GM10248 (cell line): ENCODE measurements at regions not wholly inside any gene's neighbourhood (a gene's known extent, or its start where the extent isn't known, plus 50 kb on each side); places are given as distances from the start of the nearest gene placed in this dataset.

Source experiments
- CTCF ChIA-PET: fragments of 300-600 bp; sonication (Branson Sonifier 250); formaldehyde crosslinking; extraction: SDS; loops from one replicate; lab custom pipeline; 2021; ENCODE audit warnings: antibody characterized with exemption; lab: Yijun Ruan, JAX
- POLR2A ChIA-PET: fragments of 350-650 bp; sonication (Branson Sonifier 250); formaldehyde crosslinking; extraction: SDS; loops from one replicate; lab custom pipeline; 2020; ENCODE audit warnings: antibody characterized with exemption; lab: Yijun Ruan, JAX
- DNase-seq: peaks from one replicate; pipeline ENCODE4 v3.0.0; 2012; ENCODE audit errors: extremely low spot score
- CTCF ChIP-seq: IDR thresholded peaks from 2 replicates; pipeline ENCODE4 v1.5.1; 2012; ENCODE audit warnings: mild to moderate bottlenecking, low read depth; ENCODE audit errors: extremely low read depth, missing control alignments, control extremely low read depth

GRCh38 chr1:234917495-234918180, 211.0 kb downstream of the TOMM20 start:
- no peak for TF ChIP-seq CTCF
- CTCF ChIA-PET = no interaction called here
- POLR2A ChIA-PET = no interaction called here
- no peak for DNase-seq

- TF ChIP-seq CTCF = no peak
- ChIA-PET POLR2A (no interaction called here), CTCF (interaction anchor here (1.2 to 2.0 kb wide), 3 partner anchors 12 to 38 kb away, joined by 3 to 5 read pairs (median 4); no protein-coding TSS in a partner anchor)
- no peak for DNase-seq
These were observed 211.8 kb downstream of the TOMM20 start for GRCh38 chr1:234916840-234917239.

GRCh38 chr1:234915924-234916675, 212.5 kb downstream of the TOMM20 start:
- DNase-seq = no peak
- CTCF ChIA-PET = interaction anchor here (1.2 to 2.0 kb wide), 4 partner anchors 10 to 37 kb away, joined by 3 to 6 read pairs (median 4); no protein-coding TSS in a partner anchor
- POLR2A ChIA-PET = no interaction called here
- TF ChIP-seq CTCF = no peak

- no peak for DNase-seq
- no peak for TF ChIP-seq CTCF
- ChIA-PET CTCF (interaction anchor here (1.3 to 2.0 kb wide), 3 partner anchors 12 to 36 kb away, joined by 5 to 6 read pairs (median 5); no protein-coding TSS in a partner anchor), POLR2A (no interaction called here)
These were observed 213.9 kb downstream of the TOMM20 start for GRCh38 chr1:234914606-234915290.

- CTCF ChIA-PET = interaction anchor here (0.9 to 4.9 kb wide), 3 partner anchors 12 to 20 kb away, joined by 5 to 21 read pairs (median 5); no protein-coding TSS in a partner anchor
- no peak for DNase-seq
- POLR2A ChIA-PET = no interaction called here
- TF ChIP-seq CTCF = no peak
These were observed 214.9 kb downstream of the TOMM20 start for GRCh38 chr1:234913771-234914170.

- CTCF ChIA-PET = interaction anchor here (0.9 to 4.9 kb wide), 3 partner anchors 11 to 19 kb away, joined by 5 to 21 read pairs (median 5); no protein-coding TSS in a partner anchor
- DNase-seq = no peak
- POLR2A ChIA-PET = no interaction called here
- TF ChIP-seq CTCF = no peak
These were observed 215.4 kb downstream of the TOMM20 start for GRCh38 chr1:234913278-234913649.
